Body of pancreas (tissue), 4 donors: ENCODE measurements at regions not wholly inside any gene's neighbourhood (a gene's known extent, or its start where the extent isn't known, plus 50 kb on each side); places are given as distances from the start of the nearest gene placed in this dataset.

Source experiments
- ATAC-seq: fragments of 150-250 bp; one replicate; pipeline ENCODE4 v1.9.1; 2016
- DNase-seq, 4 donors: peaks; one replicate each; pipeline ENCODE4 v3.0.0-alpha.2; 2019
- H3K27ac ChIP-seq, 4 donors: fragments of 200-600 bp; sonication (generic); 1 replicate in 3 of 4; 2 replicates in 1 of 4; pipeline versions ENCODE4 v1.5.1 to v1.6.1; 2016 to 2019; ENCODE audit warnings: mild to moderate bottlenecking in 1 of 4, mixed read lengths in 1 of 4, moderate library complexity in 1 of 4
- H3K27me3 ChIP-seq, 2 donors: fragments of 200-600 bp; sonication (generic); one replicate each; pipeline ENCODE4 v1.6.0; 2016; ENCODE audit warnings: mild to moderate bottlenecking in 1 of 2
- H3K36me3 ChIP-seq, 2 donors: fragments of 200-600 bp; sonication (generic); replicated peaks in 1 of 2; 2 replicates each; pipeline ENCODE4 v1.5.1; 2016; ENCODE audit warnings: low read depth in 2 of 2; ENCODE audit not compliant: insufficient read depth in 1 of 2
- H3K4me1 ChIP-seq: fragments of 200-600 bp; sonication (generic); one replicate; pipeline ENCODE4 v1.6.0; 2016
- H3K4me3 ChIP-seq, 2 donors: fragments of 200-600 bp; sonication (generic); 1 replicate in 1 of 2; 2 replicates in 1 of 2; pipeline ENCODE4 v1.5.1; 2016 to 2019
- H3K9me3 ChIP-seq, 3 donors: fragments of 200-600 bp; sonication (generic); 1 replicate in 2 of 3; 2 replicates in 1 of 3; pipeline ENCODE4 v1.5.1; 2016
- CTCF ChIP-seq, 7 experiments: fragments of 450-650 bp in 4 of 7; fragments of 200-600 bp in 3 of 7; sonication (generic) in 3 of 7; IDR thresholded peaks; one replicate each; pipeline ENCODE4 v1.5.1; 2016 to 2019; ENCODE audit warnings: antibody characterized with exemption in 7 of 7
- POLR2A ChIP-seq, 3 donors: fragments of 450-650 bp; IDR thresholded peaks; one replicate each; pipeline ENCODE4 v1.6.1; 2016; ENCODE audit warnings: antibody characterized with exemption in 3 of 3, mild to moderate bottlenecking in 2 of 3
- WGBS, 2 donors: methylation state at CpG; one replicate each; pipeline ENCODE4 v1.1.5; 2017; 5-methylcytosine and 5-hydroxymethylcytosine counted together
- intact Hi-C: fragments of 100-400 bp; cut with DNase I; formaldehyde crosslinking; loops from one replicate; pipeline ENCODE4 v1.15.1; 2023

- H3K36me3 ChIP-seq: no peaks in the 10 kb centered on the region
- H3K27me3 ChIP-seq: no peaks in the 10 kb centered on the region
- no peaks in the 10 kb centered on the region for H3K9me3 ChIP-seq
- no peak for TF ChIP-seq POLR2A (IDR thresholded peaks at IDR 0.05)
- no peak for TF ChIP-seq CTCF (IDR thresholded peaks at IDR 0.05)
- no peak overlapping the region for H3K27ac ChIP-seq
- ATAC-seq: no peak
- DNase-seq: no peak
- intact Hi-C loops: no loop called here
- H3K4me3 ChIP-seq: no peak overlapping the region
- WGBS, 2 donors: 47 to 50% methylated on average over 6 of the region's 6 CpGs
- H3K4me1 ChIP-seq: no peaks in the 10 kb centered on the region
Observed at GRCh38 chr9:118457171-118458000, 753.2 kb downstream of the TLR4 start.

GRCh38 chr9:118459913-118460312 lies 755.7 kb downstream of the TLR4 start:
- intact Hi-C loops: no loop called here
- DNase-seq (no peak), ATAC-seq (no peak)
- H3K36me3 ChIP-seq: no peaks in the 10 kb centered on the region
- H3K4me3 ChIP-seq: no peak overlapping the region
- no peak for TF ChIP-seq CTCF (IDR thresholded peaks at IDR 0.05)
- TF ChIP-seq POLR2A (IDR thresholded peaks at IDR 0.05): no peak
- H3K4me1 ChIP-seq: no peaks in the 10 kb centered on the region
- no peak overlapping the region for H3K27ac ChIP-seq
- no peaks in the 10 kb centered on the region for H3K27me3 ChIP-seq
- 25 to 32% methylated on average over 2 of the region's 2 CpGs for WGBS, 2 donors
- no peaks in the 10 kb centered on the region for H3K9me3 ChIP-seq

- ATAC-seq (no peak), DNase-seq (no peak)
- WGBS, 2 donors: 31 to 32% methylated on average over 1 of the region's 1 CpG
- intact Hi-C loops: no loop called here
- no peak overlapping the region for H3K27ac ChIP-seq
- H3K4me1 ChIP-seq: no peaks in the 10 kb centered on the region
- no peaks in the 10 kb centered on the region for H3K9me3 ChIP-seq
- no peaks in the 10 kb centered on the region for H3K36me3 ChIP-seq
- no peaks in the 10 kb centered on the region for H3K27me3 ChIP-seq
- no peak for TF ChIP-seq CTCF (IDR thresholded peaks at IDR 0.05)
- TF ChIP-seq POLR2A (IDR thresholded peaks at IDR 0.05): no peak
- H3K4me3 ChIP-seq: no peak overlapping the region
Observed at GRCh38 chr9:118463419-118463818, 759.2 kb downstream of the TLR4 start.

GRCh38 chr9:118473521-118473920 lies 769.3 kb downstream of the TLR4 start:
- WGBS, 2 donors: 28 to 42% methylated on average over 1 of the region's 1 CpG
- no peak overlapping the region for H3K27ac ChIP-seq
- TF ChIP-seq POLR2A (IDR thresholded peaks at IDR 0.05): no peak
- intact Hi-C loops: no loop called here
- no peaks in the 10 kb centered on the region for H3K27me3 ChIP-seq
- no peaks in the 10 kb centered on the region for H3K9me3 ChIP-seq
- DNase-seq: no peak
- H3K36me3 ChIP-seq: no peaks in the 10 kb centered on the region
- no peaks in the 10 kb centered on the region for H3K4me1 ChIP-seq
- no peak overlapping the region for H3K4me3 ChIP-seq
- ATAC-seq: no peak

GRCh38 chr9:118478752-118479151 lies 774.5 kb downstream of the TLR4 start:
- intact Hi-C loops: no loop called here
- no peaks in the 10 kb centered on the region for H3K9me3 ChIP-seq
- no peaks in the 10 kb centered on the region for H3K27me3 ChIP-seq
- H3K4me1 ChIP-seq: no peaks in the 10 kb centered on the region
- H3K4me3 ChIP-seq: no peak overlapping the region
- no peak for DNase-seq
- WGBS, 2 donors: 48 to 58% methylated on average over 1 of the region's 1 CpG
- ATAC-seq: no peak
- H3K36me3 ChIP-seq: no peaks in the 10 kb centered on the region
- TF ChIP-seq POLR2A (IDR thresholded peaks at IDR 0.05): no peak
- no peak for TF ChIP-seq CTCF (IDR thresholded peaks at IDR 0.05)
- no peak overlapping the region for H3K27ac ChIP-seq
